ENCODE measurements at regions not wholly inside any gene's neighbourhood (a gene's known extent, or its start where the extent isn't known, plus 50 kb on each side); places are given as distances from the start of the nearest gene placed in this dataset.

DNA sequence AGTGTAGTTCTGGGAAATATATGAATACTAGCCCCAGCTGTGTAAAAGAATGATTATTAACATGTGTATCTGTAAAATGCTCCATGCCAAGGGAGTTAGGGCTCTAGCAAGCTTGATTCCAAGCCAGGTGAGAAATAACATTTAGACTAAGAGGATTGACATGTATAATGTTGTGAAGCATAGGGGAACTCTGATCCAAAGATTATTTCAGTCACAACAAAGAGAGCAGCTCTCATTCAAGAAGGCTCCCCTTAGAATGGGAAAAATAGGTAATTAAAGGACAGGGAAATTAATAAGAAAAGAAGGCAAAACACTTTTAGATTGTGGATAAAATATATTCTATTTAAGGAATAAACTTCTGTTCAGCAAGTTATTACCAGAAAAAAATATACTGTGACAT lies 347.3 kb upstream of the CDH7 start:
- no peak for DNase-seq

DNA sequence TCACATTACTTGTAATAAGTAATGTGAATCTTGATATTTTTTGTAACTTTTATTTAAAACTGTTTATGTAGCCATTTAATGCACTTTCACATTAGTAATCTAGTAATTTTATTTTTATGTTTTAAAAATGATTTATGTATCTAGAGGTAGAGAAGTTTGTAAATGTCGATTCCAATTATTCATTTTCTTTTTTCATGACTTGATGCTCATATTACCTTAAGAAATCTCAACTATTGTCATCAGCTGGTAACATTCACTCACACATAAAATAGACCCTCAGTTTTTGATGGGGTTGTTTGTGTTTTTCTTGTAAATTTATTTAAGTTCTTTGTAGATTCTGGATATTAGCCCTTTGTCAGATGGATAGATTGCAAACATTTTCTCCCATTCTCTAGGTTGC lies 351.7 kb upstream of the CDH7 start:
- no peak for DNase-seq

DNA sequence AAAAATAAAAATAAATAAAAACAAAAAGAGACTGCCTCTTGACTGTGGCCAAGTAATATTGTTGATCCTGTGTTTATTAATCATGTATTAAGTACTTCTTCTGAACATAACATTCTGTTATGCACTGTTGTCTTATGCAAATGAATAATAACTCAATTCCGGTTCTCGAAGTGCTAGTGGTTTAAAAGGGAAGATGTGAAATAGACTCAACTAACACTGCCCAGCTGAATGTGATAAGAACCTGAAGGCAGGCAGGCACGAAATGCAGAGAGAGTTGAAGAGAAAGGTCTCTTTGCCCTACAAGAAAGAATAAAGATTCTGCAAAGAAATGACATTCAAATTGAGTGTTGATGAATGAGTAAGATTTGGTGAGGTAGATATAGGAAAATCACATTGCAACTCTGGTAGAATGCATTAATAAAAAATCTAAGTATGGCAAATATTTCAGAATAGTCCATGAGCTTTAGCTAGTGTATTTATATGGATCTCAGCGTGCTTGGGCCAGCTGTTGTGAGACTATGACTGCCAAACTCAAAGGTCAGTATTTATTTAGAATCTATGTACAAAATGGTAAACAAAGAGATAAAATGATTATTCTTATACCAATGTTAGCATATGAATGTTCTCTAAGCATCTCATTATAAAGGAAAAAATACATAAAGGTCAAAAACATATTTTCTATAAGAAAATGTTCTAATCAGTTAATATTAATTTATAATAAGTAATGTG lies 352.3 kb upstream of the CDH7 start:
- no peak for DNase-seq

DNA sequence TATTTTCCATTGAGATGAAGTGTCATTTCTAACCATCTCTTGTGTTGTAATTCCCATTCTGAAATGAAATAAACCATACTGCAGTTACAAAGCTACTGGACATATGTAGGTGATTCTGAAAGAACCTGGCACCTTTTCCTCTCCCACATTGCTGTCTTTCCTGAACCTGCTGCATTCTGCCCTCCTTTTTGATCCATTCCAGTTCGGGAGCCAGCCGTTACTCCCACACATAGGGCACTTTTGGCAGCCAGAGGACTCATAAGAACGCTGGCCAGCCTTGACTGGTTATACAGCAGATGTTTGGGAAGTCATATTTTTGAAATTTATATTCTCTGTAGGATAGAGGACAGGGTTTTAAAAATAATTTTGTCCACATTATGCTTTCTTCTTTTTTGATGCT lies 369.8 kb upstream of the CDH7 start:
- no peak for DNase-seq

DNA sequence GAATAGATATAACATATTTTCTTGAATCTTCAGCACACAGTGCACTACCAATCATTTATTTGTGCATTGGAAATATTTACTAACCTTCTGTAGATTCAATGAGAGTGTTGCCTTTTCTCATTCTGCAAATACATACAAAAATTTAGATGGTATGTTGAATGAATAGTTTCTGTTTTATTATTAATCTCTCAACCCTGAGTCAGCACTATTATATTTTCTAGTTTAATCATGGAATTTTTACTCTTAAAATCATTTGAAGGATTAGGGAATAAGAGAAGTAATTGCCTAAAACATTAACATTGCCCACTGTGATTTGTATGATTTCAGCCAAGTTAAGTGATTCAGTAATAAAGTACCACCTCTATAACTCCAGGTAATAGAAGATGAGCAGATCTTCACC lies 370.2 kb upstream of the CDH7 start:
- no peak for DNase-seq

DNA sequence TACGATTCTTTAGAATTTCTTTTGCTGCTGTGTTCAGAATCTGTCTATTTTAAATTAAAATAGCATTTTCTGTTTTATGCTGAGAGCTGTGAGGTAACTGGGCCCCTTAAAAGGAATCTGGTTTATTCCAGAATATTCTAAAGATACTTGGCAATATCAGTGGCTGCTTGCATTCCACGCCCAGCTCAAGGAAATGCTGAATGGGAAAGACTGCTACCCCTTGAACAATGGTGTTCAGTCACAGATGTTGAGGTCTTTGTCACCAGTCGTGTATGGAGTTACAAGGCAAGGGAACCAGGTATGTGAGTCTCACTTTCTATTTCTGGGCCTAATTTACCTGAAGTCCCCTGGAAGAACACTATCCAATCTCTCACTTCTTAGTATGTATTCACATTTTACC lies 377.9 kb upstream of the CDH7 start:
- no peak for DNase-seq

DNA sequence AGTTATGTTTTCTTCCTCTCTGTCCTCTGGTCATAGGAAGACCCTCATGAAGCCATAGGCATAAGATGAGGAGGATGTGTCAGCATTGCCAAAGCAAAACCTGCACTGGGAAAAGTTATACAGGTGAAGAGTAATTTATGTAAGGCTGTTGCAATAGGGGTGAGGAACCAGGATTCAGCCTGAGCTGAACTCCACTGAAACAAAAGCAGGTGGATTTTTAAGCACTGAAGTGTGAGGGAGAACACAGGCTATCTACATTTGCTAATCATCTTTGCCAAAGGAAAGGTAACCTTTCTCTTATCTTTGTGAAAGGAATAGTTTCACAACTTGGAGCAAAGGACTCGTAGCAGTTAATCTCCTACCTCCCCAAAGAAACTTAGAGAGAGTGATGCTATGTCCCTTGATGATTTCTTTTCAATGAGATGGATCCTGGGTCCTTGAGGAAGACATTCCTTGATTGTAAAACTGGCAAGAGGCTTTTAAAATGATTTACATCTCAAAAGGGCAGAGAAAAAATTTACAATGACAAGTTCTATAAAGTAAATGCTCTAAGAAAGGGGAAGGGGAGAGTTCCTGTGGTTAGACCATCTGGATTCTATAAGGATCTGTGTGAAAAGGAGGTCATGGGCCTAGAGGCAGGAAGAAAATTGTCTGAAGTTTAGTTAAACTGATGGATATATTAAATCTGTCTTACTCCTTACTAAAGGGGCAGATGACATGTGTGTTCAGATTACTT lies 385.4 kb upstream of the CDH7 start:
- DNase-seq = no peak

DNA sequence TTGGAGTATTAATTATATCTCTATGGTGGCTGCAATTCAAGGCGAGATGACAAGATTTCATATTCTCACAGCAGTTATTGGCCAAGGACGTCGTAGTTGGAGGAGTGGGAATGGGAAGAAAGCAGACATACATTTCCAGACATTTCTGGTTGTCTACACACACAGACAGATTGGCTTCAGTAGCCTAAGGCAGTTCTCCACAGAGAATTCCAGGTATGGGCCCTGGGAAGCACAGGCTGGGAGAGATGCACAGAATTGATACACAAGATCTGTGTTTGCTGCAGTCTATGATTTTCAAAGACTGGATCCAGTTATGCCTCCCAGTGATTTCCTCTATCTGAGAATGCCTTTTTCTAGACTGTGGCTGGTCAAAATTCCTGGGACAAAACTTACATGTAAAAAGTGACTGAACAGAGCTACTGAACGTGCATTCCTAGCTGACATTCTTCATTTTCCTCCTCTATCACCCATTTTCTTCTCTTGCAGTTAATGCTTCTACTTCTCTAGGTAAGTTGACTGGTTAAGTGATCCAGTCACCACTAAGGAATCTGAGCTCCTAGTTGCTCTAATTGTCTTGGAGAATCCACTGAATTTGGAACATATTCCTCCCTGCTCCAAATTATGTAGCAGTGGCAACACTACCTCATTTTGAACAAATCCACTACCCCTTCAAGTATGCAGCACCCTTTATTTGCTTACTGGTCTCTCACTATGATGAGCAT lies 386.7 kb upstream of the CDH7 start:
- no peak for DNase-seq

DNA sequence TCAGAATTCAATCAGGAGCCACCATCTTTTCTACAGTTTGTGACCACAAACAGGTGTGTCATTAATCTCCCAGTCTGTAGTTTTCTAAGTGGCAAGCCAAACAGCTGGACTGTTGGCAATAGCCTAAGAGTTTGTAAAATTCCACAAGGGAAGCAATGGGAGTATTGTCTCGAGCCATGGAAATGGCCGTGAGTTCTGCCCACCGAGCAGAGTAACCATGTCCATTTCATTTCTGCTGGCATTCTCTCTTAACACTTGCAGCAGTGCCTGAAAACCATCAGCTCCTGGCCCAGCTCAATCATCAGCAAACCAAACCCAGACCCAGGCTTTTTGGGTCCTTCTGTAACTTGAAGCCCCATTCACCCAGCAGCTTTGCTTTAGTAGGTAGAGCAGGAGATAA lies 387.8 kb upstream of the CDH7 start:
- DNase-seq = peak; percentile 27

DNA sequence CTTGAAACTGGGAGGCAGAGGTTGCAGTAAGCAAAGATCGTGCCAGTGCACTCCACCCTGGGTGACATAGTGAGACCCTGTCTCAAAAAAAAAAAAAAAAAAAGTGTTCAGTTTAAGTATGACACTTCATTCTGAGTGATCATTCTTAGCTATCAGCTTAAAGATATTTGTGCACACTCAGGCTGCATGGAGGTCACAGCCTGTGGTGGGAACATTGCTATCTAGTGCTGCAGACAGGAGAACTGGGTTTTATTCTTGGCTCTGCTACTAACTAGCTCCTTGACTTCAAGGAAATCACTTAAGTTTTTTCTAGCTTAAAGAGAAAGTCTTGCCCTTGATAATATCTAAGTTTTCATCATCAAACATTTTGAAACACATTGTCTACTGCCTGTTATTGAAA lies 391.3 kb upstream of the CDH7 start:
- no peak for DNase-seq

DNA sequence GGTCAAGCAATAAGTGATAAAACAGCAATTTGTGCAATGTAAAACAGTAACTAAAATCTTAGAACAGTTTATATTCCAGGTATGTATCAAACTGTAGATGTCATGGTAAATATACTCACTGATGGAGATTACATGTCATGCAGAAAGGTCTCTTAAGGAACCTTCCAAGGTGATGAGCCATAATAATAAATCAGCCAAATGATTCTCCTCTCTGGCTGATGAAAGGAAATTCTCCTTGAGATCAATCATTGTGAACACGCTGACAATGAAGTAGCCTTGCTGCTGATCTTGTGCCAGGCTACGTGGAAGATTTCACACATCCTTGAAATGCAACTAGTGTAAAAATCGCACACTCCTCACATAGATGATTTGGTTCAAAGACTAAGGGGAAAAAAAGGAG lies 392.5 kb upstream of the CDH7 start:
- DNase-seq = no peak

DNA sequence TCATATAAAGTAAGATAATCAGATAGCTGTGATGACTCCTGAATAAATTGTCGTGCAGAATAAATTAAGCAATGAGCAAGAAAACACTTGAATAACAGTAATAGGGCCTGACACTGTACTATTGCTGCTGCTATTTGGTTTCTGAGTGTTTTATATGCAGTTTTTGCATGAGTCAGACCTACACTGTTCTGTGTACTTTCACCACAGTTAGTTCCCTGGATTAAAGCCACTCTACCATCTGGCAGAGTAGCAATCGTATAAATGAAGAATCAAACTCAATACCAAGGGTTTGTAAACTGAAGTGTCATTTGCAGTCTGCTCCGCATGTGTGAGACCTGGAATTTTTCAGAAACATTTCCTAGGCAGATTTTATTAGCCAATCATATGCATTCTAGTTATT lies 398.6 kb upstream of the CDH7 start:
- no peak for DNase-seq

DNA sequence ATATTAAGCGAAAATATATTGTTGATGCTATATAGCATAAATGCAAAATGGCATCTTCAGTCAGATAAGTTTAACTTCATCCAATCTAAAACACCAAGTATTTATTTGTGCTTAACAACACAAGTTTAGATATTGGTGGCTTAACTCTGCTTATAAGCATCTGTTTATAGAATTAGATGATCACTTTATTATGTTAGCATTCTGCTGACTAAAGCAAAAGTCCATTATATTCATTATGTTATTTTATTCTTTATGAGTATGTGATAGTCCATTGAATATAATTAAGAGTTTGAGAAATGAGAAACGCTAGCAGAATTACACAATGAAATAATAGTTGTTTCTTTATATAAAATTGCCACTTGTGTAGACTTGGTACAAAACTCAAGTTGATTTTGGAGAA lies 401.2 kb upstream of the CDH7 start:
- DNase-seq = no peak

DNA sequence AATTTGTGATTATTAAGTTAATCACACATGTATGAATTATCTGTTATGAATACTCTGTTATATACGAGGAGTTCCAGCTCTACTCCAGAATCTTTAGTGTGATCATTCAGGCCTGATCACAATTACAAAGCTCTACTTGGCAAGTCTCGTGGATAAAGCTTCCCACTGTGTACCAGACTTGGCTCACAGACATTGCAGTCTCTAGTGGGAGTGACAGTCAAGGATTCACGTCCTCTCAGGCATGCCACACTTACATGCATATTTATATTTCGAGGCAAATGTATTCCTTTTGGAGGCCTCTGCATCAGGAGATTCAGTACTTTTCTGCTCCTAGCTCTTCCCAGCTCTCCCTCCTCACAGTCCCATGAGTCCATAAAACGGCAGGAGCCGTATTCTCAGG lies 403.4 kb upstream of the CDH7 start:
- DNase-seq = no peak

DNA sequence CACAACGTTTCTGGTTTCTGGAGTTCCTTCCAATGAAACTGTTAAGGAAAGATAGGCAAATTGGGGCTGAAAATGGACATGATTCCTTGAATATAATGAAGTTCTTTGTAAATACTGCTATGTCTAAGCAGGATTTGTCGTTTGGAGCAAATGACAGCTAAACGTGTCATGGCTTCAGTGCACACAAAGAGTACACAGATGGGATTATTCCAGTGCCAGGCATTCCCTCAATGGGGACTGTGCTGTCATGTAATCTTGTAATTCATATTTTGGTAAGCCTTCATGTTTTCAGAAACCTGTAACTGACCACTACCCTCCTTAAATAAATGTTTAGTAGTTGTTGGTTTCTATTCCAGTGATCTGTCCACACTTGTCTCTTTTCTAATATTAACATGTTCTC lies 404.7 kb upstream of the CDH7 start:
- DNase-seq = no peak

DNA sequence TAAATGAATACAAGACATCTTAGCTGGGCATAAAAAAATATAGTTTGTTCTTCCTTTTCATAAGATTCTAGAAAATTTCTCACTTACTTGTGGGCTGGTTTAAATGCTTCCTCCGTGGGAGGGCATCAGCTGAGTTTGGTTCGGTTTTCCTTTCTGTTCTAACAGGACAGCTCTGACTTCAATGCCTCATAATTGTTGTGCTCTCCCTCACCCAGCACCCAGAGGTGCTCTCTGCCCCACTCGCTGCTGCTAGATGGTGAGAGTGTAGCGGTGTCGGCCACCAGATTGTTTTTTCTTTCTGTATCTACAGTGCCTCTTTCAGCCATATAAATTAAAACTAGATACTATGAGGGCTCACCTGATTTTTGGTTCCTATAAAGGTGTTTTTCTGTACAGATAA lies 407.2 kb upstream of the CDH7 start:
- DNase-seq = no peak

DNA sequence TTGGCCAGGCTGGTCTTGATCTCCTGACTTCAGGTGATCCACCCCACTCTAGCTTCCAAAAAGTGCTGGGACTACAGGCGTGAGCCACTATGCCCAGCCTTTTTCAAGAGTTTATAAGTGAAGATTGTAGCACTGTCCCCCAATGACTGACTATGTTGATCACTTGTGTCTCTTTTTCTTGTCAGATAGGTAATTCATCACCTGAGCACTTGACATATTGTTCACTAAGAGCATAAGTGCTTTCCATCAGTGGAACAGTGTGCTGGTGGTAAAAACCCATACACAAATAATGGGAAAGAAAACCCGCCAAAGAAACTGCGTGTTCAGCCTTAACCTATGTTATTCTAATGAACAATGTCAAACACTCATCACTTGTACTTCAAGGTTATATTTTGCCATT lies 414.4 kb upstream of the CDH7 start:
- DNase-seq = no peak

DNA sequence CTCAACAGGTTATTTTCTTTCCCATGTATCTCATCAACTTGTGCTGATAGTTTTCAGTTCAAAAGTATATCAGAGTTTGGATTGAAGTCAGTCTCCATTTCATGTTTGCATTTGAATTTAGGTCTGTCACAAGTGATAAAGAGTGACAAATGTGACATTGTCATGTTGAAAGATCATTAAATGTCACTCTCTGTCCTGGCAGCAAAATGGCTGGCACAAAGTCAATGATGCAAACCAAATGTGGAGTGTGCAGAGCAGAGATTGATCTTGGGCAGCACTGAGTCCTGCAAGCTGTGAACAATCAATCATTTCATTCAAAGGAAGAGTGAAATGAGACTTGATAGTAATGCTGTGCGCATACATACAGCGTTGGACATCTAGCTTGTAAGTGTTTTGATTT lies 421.8 kb upstream of the CDH7 start:
- no peak for DNase-seq

DNA sequence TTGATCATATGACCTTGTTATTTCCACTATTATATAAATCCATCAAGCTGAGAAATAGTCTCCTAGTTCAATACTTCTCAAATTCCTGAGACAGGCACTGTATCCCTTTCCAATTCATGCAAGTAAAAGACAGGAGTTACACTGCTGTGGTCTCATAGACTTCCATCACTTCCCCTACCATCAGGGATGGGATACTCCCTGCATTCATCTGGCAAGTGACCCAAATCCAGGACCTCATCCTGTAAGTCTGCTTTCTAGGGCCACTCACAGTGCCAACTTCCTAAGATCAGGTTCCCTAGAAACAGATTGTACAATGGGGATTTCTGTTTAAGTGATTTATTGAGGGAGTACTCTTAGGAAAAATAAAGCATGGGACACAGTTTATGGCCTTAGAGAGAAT lies 424.0 kb upstream of the CDH7 start:
- DNase-seq = no peak

DNA sequence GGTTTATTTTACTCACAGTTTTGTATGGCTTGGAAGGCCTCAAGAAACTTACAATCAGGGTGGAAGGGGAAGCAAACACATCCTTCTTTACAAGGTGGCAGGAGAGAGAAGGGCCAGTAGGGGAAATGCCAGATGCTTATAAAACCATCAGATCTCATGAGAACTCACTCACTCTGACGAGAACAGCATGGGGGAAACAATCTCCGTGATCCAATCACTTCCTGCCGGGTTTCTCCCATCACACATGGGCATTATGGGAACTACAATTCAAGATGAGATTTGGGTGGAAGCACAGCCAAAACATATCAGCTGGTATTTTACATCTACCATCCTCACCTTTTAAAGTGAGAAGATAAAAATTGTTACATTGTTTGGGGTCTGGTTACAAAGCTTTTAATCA lies 427.9 kb upstream of the CDH7 start:
- no peak for DNase-seq

DNA sequence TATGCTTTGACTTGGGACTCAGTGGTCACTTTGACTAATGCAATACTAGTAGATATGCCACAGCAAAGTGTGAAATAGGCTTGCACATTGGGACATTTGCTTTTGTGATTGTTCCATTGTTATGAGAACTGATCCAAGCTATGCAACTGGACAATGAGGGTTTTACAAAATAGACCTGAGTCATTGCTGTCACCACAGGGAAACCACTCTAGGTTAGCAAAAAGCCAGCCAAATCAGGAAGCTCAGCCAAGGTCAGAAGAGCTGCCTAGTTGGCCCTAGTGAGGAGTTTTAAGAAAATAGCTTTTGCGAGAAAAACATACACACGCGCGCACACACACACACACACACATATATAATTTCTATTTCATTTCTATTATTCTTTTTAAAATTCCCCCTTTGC lies 452.4 kb upstream of the CDH7 start:
- no peak for DNase-seq

DNA sequence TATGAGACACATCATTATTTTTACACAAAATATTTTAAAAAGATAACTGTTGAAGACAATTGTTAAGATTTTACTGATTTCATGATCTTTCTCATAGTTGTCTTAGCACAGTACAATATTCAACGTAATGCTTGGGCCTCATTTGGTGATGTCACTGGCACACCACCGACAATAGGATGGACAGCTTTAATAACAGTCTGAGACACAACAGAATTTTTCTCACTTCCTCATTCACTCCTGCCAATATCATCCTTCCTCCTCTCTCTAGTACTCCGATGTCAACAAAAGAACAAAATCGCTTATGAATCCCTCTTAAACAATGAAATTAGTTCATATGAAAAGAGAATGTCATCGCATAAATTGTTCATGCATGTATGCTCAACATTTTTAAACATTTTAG lies 461.9 kb upstream of the CDH7 start:
- no peak for DNase-seq

DNA sequence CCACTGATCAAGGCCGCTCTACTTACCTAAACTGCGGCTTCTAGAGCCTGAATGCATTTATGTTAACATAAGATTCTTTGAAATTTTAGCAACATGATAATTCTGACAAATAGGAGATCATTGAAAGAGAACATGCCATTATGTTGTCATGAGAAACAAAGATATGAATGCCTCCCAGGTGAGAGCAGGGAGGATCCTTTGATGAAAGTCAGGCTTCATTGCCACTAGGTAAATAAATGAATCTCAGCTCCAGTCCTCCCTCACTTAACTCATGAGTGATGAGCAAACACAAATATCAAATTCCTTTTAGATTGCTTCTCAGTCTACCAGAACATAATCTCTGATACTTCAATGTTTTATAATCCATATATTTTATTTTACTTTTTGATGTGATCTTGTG lies 463.2 kb upstream of the CDH7 start:
- DNase-seq = no peak

DNA sequence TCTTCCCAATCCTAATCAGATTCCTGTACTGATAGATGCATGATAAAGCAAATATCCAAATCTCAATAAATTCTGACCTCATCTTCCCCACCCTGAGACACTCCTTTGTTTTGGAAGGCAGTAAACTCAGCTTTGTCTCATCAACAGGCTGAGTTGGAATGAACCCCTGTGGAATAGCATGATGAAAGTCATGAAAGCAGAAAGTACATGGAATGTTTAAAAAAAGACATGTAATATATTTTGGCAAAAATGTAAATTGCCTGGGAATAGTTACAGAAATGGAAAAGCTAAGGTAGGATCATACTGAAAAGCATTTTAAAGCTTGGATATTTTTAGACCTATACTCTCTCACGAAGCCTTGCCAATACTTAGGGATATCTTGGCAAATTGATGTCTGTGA lies 468.7 kb upstream of the CDH7 start:
- DNase-seq = no peak
